Type B pancreatic cell (in vitro differentiated cells): ENCODE measurements at regions not wholly inside any gene's neighbourhood (a gene's known extent, or its start where the extent isn't known, plus 50 kb on each side); places are given as distances from the start of the nearest gene placed in this dataset.

ENCODE experiments used
- DNase-seq: peaks from one replicate; pipeline ENCODE4 v3.0.0; 2021; ENCODE audit warnings: mixed read lengths; ENCODE audit not compliant: unreplicated experiment; ENCODE audit errors: extremely low spot score
- H3K27ac Mint-ChIP-seq: 2 replicates; pipeline ENCODE4 v1.8.0; 2021; ENCODE audit warnings: mild to moderate bottlenecking, mixed read lengths
- H3K27me3 Mint-ChIP-seq: 2 replicates; pipeline ENCODE4 v1.8.0; 2021; ENCODE audit warnings: mixed read lengths
- H3K36me3 Mint-ChIP-seq: 2 replicates; pipeline ENCODE4 v1.8.0; 2021; ENCODE audit warnings: mixed read lengths
- H3K4me1 Mint-ChIP-seq: one replicate; pipeline ENCODE4 v1.8.0; 2021; ENCODE audit warnings: mixed read lengths; ENCODE audit not compliant: unreplicated experiment
- H3K4me3 Mint-ChIP-seq: 2 replicates; pipeline ENCODE4 v1.8.0; 2021; ENCODE audit warnings: mild to moderate bottlenecking, mixed read lengths
- H3K9me3 Mint-ChIP-seq: 2 replicates; pipeline ENCODE4 v1.8.0; 2021; ENCODE audit warnings: mixed read lengths
- TF ChIP-seq, protein P1 (sequence below): fragments of 200-600 bp; sonication (generic); conservative IDR thresholded peaks from 2 replicates; pipeline ENCODE4 v1.5.0; 2021; ENCODE audit warnings: antibody characterized with exemption, mild to moderate bottlenecking

DNA sequence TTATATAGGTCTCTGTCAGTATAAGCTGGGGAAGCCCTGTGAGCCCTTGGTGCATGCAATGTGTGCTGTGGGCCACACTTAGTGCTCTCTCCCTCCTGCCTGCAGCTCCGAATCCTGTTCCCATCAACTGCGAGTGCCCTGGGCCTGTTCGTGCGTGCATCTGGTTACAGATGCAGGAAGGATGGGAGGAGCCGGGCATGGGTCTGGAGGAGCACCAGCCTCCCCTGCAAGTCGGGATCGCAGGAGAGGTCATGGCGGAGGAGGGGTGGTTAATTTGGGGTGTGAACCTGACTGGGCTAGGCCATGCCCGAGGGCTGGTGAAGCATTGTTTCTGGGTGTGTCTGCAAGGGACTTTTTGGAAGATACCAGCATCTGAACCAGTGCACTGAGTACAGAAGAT, 274.6 kb upstream of the IRX4 start:
- TF ChIP-seq, protein P1, sequence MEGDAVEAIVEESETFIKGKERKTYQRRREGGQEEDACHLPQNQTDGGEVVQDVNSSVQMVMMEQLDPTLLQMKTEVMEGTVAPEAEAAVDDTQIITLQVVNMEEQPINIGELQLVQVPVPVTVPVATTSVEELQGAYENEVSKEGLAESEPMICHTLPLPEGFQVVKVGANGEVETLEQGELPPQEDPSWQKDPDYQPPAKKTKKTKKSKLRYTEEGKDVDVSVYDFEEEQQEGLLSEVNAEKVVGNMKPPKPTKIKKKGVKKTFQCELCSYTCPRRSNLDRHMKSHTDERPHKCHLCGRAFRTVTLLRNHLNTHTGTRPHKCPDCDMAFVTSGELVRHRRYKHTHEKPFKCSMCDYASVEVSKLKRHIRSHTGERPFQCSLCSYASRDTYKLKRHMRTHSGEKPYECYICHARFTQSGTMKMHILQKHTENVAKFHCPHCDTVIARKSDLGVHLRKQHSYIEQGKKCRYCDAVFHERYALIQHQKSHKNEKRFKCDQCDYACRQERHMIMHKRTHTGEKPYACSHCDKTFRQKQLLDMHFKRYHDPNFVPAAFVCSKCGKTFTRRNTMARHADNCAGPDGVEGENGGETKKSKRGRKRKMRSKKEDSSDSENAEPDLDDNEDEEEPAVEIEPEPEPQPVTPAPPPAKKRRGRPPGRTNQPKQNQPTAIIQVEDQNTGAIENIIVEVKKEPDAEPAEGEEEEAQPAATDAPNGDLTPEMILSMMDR = no peak
- no peak for DNase-seq
- H3K9me3 Mint-ChIP-seq = no peaks in the 10 kb centered on the region
- peaks cover 18% of the 10 kb centered on the region for H3K4me1 Mint-ChIP-seq
- no peaks in the 10 kb centered on the region for H3K36me3 Mint-ChIP-seq
- H3K27me3 Mint-ChIP-seq = peaks cover 14% of the 10 kb centered on the region
- H3K27ac Mint-ChIP-seq = no peak overlapping the region
- H3K4me3 Mint-ChIP-seq = no peak overlapping the region

DNA sequence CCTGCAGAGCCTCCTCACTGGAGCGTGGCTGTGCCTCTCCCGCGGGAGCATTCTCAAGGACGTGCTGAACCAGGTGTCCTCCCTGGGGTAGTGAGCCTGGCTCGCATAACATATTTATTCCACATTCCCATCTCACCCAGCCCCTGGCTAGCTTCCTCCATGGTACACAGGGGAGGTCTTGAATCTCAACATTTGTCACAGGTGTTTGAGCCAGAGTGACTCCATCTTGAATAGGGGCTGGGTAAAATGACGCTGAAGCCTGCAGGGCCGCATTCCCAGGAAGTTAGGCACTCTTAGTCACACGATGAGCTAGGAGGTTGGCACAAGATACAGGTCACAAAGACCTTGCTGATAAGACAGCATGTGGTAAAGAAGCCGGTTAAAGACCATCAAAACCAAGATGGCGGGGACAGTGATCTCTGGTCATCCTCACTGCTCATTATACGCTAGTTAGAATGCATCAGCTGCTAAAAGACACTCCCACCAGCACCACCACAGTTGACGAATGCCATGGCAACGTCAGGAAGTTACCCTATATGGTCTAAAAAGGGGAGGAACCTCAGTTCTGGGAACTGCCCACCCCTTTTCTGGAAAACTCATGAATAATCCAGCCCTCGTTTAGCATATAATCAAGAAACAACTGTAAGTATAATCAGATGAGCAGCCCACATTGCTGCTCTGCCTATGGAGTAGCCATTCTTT, 273.8 kb upstream of the IRX4 start:
- H3K4me1 Mint-ChIP-seq = peaks cover 18% of the 10 kb centered on the region
- peaks cover 11% of the 10 kb centered on the region for H3K27me3 Mint-ChIP-seq
- H3K36me3 Mint-ChIP-seq = no peaks in the 10 kb centered on the region
- DNase-seq = no peak
- H3K4me3 Mint-ChIP-seq = no peak overlapping the region
- TF ChIP-seq, protein P1 = no peak
- H3K9me3 Mint-ChIP-seq = no peaks in the 10 kb centered on the region
- no peak overlapping the region for H3K27ac Mint-ChIP-seq

DNA sequence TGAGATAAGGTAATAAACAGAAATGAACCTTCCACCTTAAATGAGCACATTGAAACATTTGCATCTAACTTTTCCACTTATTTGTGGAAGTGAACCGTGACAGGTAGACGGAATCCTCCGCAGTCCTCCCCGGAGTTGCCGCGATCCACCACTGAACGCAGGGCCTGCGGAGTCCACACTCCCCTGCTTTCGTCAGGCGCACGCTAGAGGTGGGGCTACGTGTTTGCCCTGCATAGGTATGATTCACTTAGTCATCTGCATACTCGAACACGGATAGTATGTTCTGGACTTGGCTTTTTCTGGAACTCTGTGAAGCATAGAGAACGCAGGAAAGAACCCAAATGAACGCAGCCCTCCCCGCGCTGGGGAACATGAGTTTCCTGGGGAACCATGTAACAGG, 272.8 kb upstream of the IRX4 start:
- Mint-ChIP-seq H3K27ac (no peak overlapping the region), H3K27me3 (peaks cover 11% of the 10 kb centered on the region), H3K4me3 (no peak overlapping the region), H3K9me3 (no peaks in the 10 kb centered on the region), H3K36me3 (no peaks in the 10 kb centered on the region), H3K4me1 (peaks cover 18% of the 10 kb centered on the region)
- no peak for DNase-seq
- TF ChIP-seq, protein P1 = no peak

DNA sequence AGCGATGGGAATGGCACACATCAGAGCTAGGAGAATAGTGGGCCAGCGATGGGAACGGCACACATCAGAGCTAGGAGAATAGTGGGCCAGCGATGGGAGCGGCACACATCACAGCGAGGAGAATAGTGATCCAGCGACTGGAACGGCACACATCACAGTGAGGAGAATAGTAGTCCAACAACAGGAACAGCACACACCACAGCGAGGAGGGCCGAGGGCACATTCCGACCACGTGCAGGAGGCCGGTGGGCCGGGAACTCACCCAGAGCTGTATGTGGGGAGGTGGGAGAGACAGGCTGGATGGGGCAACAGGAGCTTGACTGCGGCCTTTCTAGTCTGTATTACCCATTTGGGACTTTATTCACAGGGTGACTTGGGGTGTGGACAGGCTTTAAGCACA, 271.1 kb upstream of the IRX4 start:
- TF ChIP-seq, protein P1 = no peak
- Mint-ChIP-seq H3K27me3 (peaks cover 22% of the 10 kb centered on the region), H3K36me3 (no peaks in the 10 kb centered on the region), H3K27ac (no peak overlapping the region), H3K9me3 (no peaks in the 10 kb centered on the region), H3K4me1 (peaks cover 17% of the 10 kb centered on the region), H3K4me3 (no peak overlapping the region)
- no peak for DNase-seq

DNA sequence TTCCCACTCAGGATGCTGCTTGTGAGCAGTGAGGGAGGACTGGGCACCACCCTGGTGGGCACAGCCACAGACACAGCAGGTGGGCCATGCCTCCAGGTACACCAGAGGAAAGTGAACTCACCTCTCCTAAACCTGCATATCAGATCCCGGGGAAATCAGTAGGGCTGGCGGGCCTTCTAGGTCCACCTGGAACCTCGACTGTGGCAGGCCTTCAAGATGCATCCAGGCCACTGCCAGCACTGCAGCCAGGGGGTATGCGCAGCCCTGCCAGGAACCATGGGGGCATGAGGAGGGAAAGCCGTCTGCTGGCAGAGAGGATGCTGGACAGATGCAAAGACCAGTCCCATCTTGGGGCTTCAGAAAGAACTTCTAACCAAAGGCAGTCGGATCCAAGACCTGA, 270.6 kb upstream of the IRX4 start:
- Mint-ChIP-seq H3K27me3 (peaks cover 26% of the 10 kb centered on the region), H3K4me1 (peaks cover 14% of the 10 kb centered on the region), H3K36me3 (no peaks in the 10 kb centered on the region), H3K9me3 (no peaks in the 10 kb centered on the region), H3K27ac (no peak overlapping the region), H3K4me3 (no peak overlapping the region)
- no peak for DNase-seq
- TF ChIP-seq, protein P1 = no peak
